GM21526 (cell line): ENCODE measurements at regions not wholly inside any gene's neighbourhood (a gene's known extent, or its start where the extent isn't known, plus 50 kb on each side); places are given as distances from the start of the nearest gene placed in this dataset.

Experiments used
- ATAC-seq: cut with Tn5 transposase; IDR thresholded peaks from one replicate; pipeline ENCODE4 v1.9.1; 2021; ENCODE audit warnings: moderate library complexity; ENCODE audit not compliant: unreplicated experiment, low FRiP score

- no peak for ATAC-seq
Observed at GRCh38 chr1:208536212-208536611, 292.0 kb upstream of the PLXNA2 start.

GRCh38 chr1:208537198-208537597 lies 293.0 kb upstream of the PLXNA2 start:
- ATAC-seq = no peak

- ATAC-seq = no peak
Observed at GRCh38 chr1:208538078-208538477, 293.9 kb upstream of the PLXNA2 start.

GRCh38 chr1:208538587-208538986 lies 294.4 kb upstream of the PLXNA2 start:
- ATAC-seq = no peak

GRCh38 chr1:208540724-208541123 lies 296.5 kb upstream of the PLXNA2 start:
- ATAC-seq = no peak

GRCh38 chr1:208541225-208541855 lies 297.2 kb upstream of the PLXNA2 start:
- ATAC-seq = no peak

- no peak for ATAC-seq
Observed at GRCh38 chr1:208542309-208542708, 298.1 kb upstream of the PLXNA2 start.

GRCh38 chr1:208544053-208544452 lies 299.9 kb upstream of the PLXNA2 start:
- no peak for ATAC-seq

GRCh38 chr1:208544794-208545193 lies 300.6 kb upstream of the PLXNA2 start:
- ATAC-seq = no peak

- ATAC-seq = no peak
Observed at GRCh38 chr1:208551024-208551423, 306.8 kb upstream of the PLXNA2 start.

GRCh38 chr1:208551633-208552320 lies 307.6 kb upstream of the PLXNA2 start:
- no peak for ATAC-seq

GRCh38 chr1:208552928-208553327 lies 308.7 kb upstream of the PLXNA2 start:
- ATAC-seq = no peak

GRCh38 chr1:208556461-208556860 lies 312.3 kb upstream of the PLXNA2 start:
- no peak for ATAC-seq

GRCh38 chr1:208557046-208557722 lies 313.0 kb upstream of the PLXNA2 start:
- ATAC-seq = no peak

GRCh38 chr1:208557723-208558094 lies 313.5 kb upstream of the PLXNA2 start:
- ATAC-seq = no peak

- ATAC-seq = no peak
Observed at GRCh38 chr1:208559597-208560329, 315.6 kb upstream of the PLXNA2 start.

- ATAC-seq = no peak
Observed at GRCh38 chr1:208562151-208562960, 318.2 kb upstream of the PLXNA2 start.

GRCh38 chr1:208564466-208564865 lies 320.3 kb upstream of the PLXNA2 start:
- ATAC-seq = no peak

- no peak for ATAC-seq
Observed at GRCh38 chr1:208565756-208566440, 321.7 kb upstream of the PLXNA2 start.

GRCh38 chr1:208569181-208569580 lies 325.0 kb upstream of the PLXNA2 start:
- ATAC-seq = no peak
